Amniotic stem cell (primary cell): ENCODE measurements at regions not wholly inside any gene's neighbourhood (a gene's known extent, or its start where the extent isn't known, plus 50 kb on each side); places are given as distances from the start of the nearest gene placed in this dataset.

Source experiments
- DNase-seq: peaks from one replicate; lab custom pipeline; 2025; lab: John Stamatoyannopoulos, UW

GRCh38 chr12:20194171-20194570 lies 174.2 kb upstream of the PDE3A start:
- no peak for DNase-seq

- DNase-seq: no peak
Measured at GRCh38 chr12:20196767-20197166, 171.6 kb upstream of the PDE3A start.

- DNase-seq: no peak
Measured at GRCh38 chr12:20197411-20197810, 170.9 kb upstream of the PDE3A start.

- no peak for DNase-seq
Measured at GRCh38 chr12:20199780-20200179, 168.6 kb upstream of the PDE3A start.

- DNase-seq: no peak
Measured at GRCh38 chr12:20201733-20202132, 166.6 kb upstream of the PDE3A start.

GRCh38 chr12:20205854-20206253 lies 162.5 kb upstream of the PDE3A start:
- DNase-seq: no peak

- no peak for DNase-seq
Measured at GRCh38 chr12:20206410-20206809, 161.9 kb upstream of the PDE3A start.

- DNase-seq: no peak
Measured at GRCh38 chr12:20210621-20211215, 157.6 kb upstream of the PDE3A start.

GRCh38 chr12:20211541-20211940 lies 156.8 kb upstream of the PDE3A start:
- DNase-seq: no peak

GRCh38 chr12:20211981-20212421 lies 156.3 kb upstream of the PDE3A start:
- peak; percentile 1 for DNase-seq

- peak; percentile 97 for DNase-seq
Measured at GRCh38 chr12:20212658-20213555, 155.4 kb upstream of the PDE3A start.

- no peak for DNase-seq
Measured at GRCh38 chr12:20213723-20214625, 154.4 kb upstream of the PDE3A start.

- peak; percentile 1 for DNase-seq
Measured at GRCh38 chr12:20220339-20220738, 148.0 kb upstream of the PDE3A start.

- DNase-seq: no peak
Measured at GRCh38 chr12:20232931-20233675, 135.2 kb upstream of the PDE3A start.

GRCh38 chr12:20234474-20234873 lies 133.9 kb upstream of the PDE3A start:
- no peak for DNase-seq

- DNase-seq: no peak
Measured at GRCh38 chr12:20237091-20237490, 131.2 kb upstream of the PDE3A start.

- DNase-seq: no peak
Measured at GRCh38 chr12:20245491-20245890, 122.8 kb upstream of the PDE3A start.

GRCh38 chr12:20248646-20249045 lies 119.7 kb upstream of the PDE3A start:
- no peak for DNase-seq

GRCh38 chr12:20250761-20251160 lies 117.6 kb upstream of the PDE3A start:
- DNase-seq: no peak

GRCh38 chr12:20257311-20257710 lies 111.0 kb upstream of the PDE3A start:
- no peak for DNase-seq

- no peak for DNase-seq
Measured at GRCh38 chr12:20259786-20260185, 108.6 kb upstream of the PDE3A start.

- DNase-seq: no peak
Measured at GRCh38 chr12:20260851-20261250, 107.5 kb upstream of the PDE3A start.
